ENCODE measurements at regions not wholly inside any gene's neighbourhood (a gene's known extent, or its start where the extent isn't known, plus 50 kb on each side); places are given as distances from the start of the nearest gene placed in this dataset.

DNA sequence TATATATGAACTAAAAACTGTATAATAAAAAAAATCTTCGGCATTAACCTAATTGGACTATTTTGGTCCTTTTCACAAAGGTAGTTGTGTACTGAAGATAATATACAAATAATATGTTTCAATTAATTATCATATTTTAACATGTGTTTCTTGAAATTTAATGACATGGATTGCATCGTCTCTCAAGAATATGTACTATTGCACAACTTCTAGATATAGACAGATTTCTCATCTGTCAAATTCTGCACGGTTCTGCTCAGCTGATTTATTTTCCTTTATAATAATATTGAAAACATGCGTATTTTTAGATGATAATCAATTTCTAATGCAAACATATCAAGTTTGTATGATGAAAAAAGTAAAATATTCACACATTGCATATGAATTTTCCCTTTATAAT is 498.7 kb upstream of the PABPC4L start:
- TF ChIP-seq CTCF (IDR thresholded peaks at IDR 0.05; ENCODE audit: insufficient read depth, low read depth, low read length) (no peak), EZH2 (IDR thresholded peaks at IDR 0.05; ENCODE audit: insufficient read depth, low read length) (no peak)

Measured in astrocyte (in vitro differentiated cells and primary cell).